ENCODE measurements at regions not wholly inside any gene's neighbourhood (a gene's known extent, or its start where the extent isn't known, plus 50 kb on each side); places are given as distances from the start of the nearest gene placed in this dataset.
"Not testable (repeated sequence)": the region's sequence is repeated elsewhere in the genome, so short reads cannot be mapped to it uniquely, and the experiment has no call there.

DNA sequence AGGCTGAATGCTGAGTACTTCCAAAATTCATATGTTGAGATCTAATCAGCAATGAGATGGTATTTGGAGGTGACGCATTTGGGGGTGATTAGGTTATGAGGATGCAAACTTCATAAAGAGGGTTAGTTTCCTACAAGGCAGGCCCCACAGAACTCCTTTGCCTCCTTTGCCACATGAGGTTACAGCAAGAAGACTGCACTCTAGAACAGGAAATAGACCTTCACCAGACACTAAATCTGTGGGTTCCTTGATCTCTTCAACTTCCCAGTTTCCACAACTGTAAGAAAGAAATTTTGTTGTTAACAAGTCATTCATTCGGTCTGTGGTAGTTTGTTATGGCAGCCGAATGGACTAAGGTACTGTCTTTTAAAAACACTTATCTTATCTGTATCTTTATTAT lies 681.9 kb upstream of the HS3ST1 start:
- Histone ChIP-seq H3K79me2 (ENCODE audit: insufficient read depth, low read length) (no peaks in the 10 kb centered on the region), H3K36me3 (replicated peaks in 1 of 2; ENCODE audit: control insufficient read depth in 1 of 2, insufficient read depth in 2 of 2, low read length in 2 of 2) (no peaks in the 10 kb centered on the region), H3K27me3 (ENCODE audit: control insufficient read depth in 1 of 2, insufficient read depth in 2 of 2, low read length in 2 of 2) (no peaks in the 10 kb centered on the region), H3K9me3 (ENCODE audit: low read length) (peaks cover 66% of the 10 kb centered on the region), H3K4me3 (replicated peaks in 1 of 3; ENCODE audit: insufficient read depth in 1 of 3, low read depth in 2 of 3, low read length in 3 of 3) (no peak overlapping the region), H2AFZ (ENCODE audit: low read length) (no peak overlapping the region), H3K4me2 (ENCODE audit: low read depth, low read length) (no peak overlapping the region), H3K4me1 (ENCODE audit: insufficient read depth, low read length) (no peaks in the 10 kb centered on the region), H3K9ac (ENCODE audit: insufficient read depth, low read depth, low read length) (no peak overlapping the region), H4K20me1 (ENCODE audit: insufficient read depth, low read length) (no peaks in the 10 kb centered on the region), H3K27ac (ENCODE audit: extremely low read length, insufficient read depth, low read length) (no peak overlapping the region)
- no TSS peak for BruUV-seq (replicated peaks)
- in situ Hi-C loops (cut with HindIII; ENCODE audit: extremely low pct_ligation_motif_present, low pct_unique_long_range_greater_than_20kb) = no loop called here
- WGBS (ENCODE audit: low lambda C conversion rate) = 25% methylated on average over 3 of the region's 3 CpGs
- CTCF ChIA-PET (ENCODE audit: low intra/inter-chr PET ratio, low total read pairs) = no interaction called here
- FAIRE-seq (no peak), ATAC-seq (no peak), DNase-seq (ENCODE audit: low spot score) (no peak)
- TF ChIP-seq, protein P1, sequence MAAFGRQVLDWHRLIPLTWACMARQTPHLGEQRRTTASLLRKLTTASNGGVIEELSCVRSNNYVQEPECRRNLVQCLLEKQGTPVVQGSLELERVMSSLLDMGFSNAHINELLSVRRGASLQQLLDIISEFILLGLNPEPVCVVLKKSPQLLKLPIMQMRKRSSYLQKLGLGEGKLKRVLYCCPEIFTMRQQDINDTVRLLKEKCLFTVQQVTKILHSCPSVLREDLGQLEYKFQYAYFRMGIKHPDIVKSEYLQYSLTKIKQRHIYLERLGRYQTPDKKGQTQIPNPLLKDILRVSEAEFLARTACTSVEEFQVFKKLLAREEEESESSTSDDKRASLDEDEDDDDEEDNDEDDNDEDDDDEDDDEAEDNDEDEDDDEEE (CRISPR knock-in tag; IDR thresholded peaks at IDR 0.05) = no peak
- TF ChIP-seq BRD4 (CRISPR knock-in tag; IDR thresholded peaks at IDR 0.05) (no peak), JUNB (CRISPR knock-in tag; IDR thresholded peaks at IDR 0.05; ENCODE audit: borderline replicate concordance) (no peak), ZNF883 (CRISPR knock-in tag; IDR thresholded peaks at IDR 0.05; ENCODE audit: not compliant biosample characterization) (no peak), NFE2 (CRISPR knock-in tag; IDR thresholded peaks at IDR 0.05) (no peak), SP5 (CRISPR knock-in tag; IDR thresholded peaks at IDR 0.05; ENCODE audit: borderline replicate concordance, low read depth) (no peak), ZNF180 (CRISPR knock-in tag; IDR thresholded peaks at IDR 0.05; ENCODE audit: borderline replicate concordance, low read depth) (no peak)
- TF ChIP-seq, protein P2, sequence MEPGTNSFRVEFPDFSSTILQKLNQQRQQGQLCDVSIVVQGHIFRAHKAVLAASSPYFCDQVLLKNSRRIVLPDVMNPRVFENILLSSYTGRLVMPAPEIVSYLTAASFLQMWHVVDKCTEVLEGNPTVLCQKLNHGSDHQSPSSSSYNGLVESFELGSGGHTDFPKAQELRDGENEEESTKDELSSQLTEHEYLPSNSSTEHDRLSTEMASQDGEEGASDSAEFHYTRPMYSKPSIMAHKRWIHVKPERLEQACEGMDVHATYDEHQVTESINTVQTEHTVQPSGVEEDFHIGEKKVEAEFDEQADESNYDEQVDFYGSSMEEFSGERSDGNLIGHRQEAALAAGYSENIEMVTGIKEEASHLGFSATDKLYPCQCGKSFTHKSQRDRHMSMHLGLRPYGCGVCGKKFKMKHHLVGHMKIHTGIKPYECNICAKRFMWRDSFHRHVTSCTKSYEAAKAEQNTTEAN (CRISPR knock-in tag; conservative IDR thresholded peaks at IDR 0.05) = no peak
- POLR2A ChIA-PET = no interaction called here
- intact Hi-C loops (cut with micrococcal nuclease; ENCODE audit: unreplicated experiment) = no loop called here

DNA sequence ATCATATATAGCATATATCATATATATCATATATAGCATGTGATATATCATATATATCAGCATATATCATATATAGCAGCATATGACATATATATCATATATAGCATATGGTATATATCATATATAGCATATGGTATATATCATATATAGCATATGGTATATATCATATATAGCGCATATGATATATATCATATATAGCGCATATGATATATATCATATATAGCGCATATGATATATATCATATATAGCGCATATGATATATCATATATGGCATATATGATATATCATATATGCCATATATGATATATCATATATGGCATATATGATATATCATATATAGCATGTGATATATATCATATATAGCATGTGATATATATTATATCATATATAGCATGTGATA lies 680.4 kb upstream of the HS3ST1 start:
- ATAC-seq; H3K36me3 ChIP-seq (replicated peaks in 1 of 2; ENCODE audit: control insufficient read depth in 1 of 2, insufficient read depth in 2 of 2, low read length in 2 of 2); intact Hi-C loops (cut with micrococcal nuclease; ENCODE audit: unreplicated experiment); CTCF ChIA-PET (ENCODE audit: low intra/inter-chr PET ratio, low total read pairs); H3K79me2 ChIP-seq (ENCODE audit: insufficient read depth, low read length); BruUV-seq (replicated peaks); H3K27me3 ChIP-seq (ENCODE audit: control insufficient read depth in 1 of 2, insufficient read depth in 2 of 2, low read length in 2 of 2); H4K20me1 ChIP-seq (ENCODE audit: insufficient read depth, low read length); H3K4me1 ChIP-seq (ENCODE audit: insufficient read depth, low read length); H3K9ac ChIP-seq (ENCODE audit: insufficient read depth, low read depth, low read length); H3K4me3 ChIP-seq (replicated peaks in 1 of 3; ENCODE audit: insufficient read depth in 1 of 3, low read depth in 2 of 3, low read length in 3 of 3); FAIRE-seq; in situ Hi-C loops (cut with HindIII; ENCODE audit: extremely low pct_ligation_motif_present, low pct_unique_long_range_greater_than_20kb); DNase-seq (ENCODE audit: low spot score); H3K27ac ChIP-seq (ENCODE audit: extremely low read length, insufficient read depth, low read length); H3K4me2 ChIP-seq (ENCODE audit: low read depth, low read length); H2AFZ ChIP-seq (ENCODE audit: low read length); POLR2A ChIA-PET: not testable (repeated sequence)
- peaks cover 68% of the 10 kb centered on the region for H3K9me3 ChIP-seq (ENCODE audit: low read length)
- WGBS (ENCODE audit: low lambda C conversion rate) = 97% methylated on average over 4 of the region's 4 CpGs

All from HepG2 (cell line).